ENCODE measurements at regions not wholly inside any gene's neighbourhood (a gene's known extent, or its start where the extent isn't known, plus 50 kb on each side); places are given as distances from the start of the nearest gene placed in this dataset.

GRCh38 chr5:167167191-167167795 is 1124.2 kb upstream of the WWC1 start:
- H3K27me3 ChIP-seq, result no peaks in the 10 kb centered on the region
- no peaks in the 10 kb centered on the region for H3K4me1 ChIP-seq (ENCODE audit: insufficient read depth)
- no peaks in the 10 kb centered on the region for H3K9me2 ChIP-seq (replicated peaks; ENCODE audit: insufficient read depth)
- no peak overlapping the region for H3K27ac ChIP-seq
- no peak for DNase-seq (ENCODE audit: low spot score)
- 56% methylated on average over 8 of the region's 8 CpGs for WGBS (ENCODE audit: low lambda C conversion rate, missing lambda C conversion rate)
- no peak for TF ChIP-seq EZH2 (IDR thresholded peaks at IDR 0.05; ENCODE audit: borderline replicate concordance)
- TF ChIP-seq EZH2phosphoT487 (IDR thresholded peaks at IDR 0.05; ENCODE audit: low read depth, severe bottlenecking, unreplicated experiment), result no peak
- TF ChIP-seq, protein P1, sequence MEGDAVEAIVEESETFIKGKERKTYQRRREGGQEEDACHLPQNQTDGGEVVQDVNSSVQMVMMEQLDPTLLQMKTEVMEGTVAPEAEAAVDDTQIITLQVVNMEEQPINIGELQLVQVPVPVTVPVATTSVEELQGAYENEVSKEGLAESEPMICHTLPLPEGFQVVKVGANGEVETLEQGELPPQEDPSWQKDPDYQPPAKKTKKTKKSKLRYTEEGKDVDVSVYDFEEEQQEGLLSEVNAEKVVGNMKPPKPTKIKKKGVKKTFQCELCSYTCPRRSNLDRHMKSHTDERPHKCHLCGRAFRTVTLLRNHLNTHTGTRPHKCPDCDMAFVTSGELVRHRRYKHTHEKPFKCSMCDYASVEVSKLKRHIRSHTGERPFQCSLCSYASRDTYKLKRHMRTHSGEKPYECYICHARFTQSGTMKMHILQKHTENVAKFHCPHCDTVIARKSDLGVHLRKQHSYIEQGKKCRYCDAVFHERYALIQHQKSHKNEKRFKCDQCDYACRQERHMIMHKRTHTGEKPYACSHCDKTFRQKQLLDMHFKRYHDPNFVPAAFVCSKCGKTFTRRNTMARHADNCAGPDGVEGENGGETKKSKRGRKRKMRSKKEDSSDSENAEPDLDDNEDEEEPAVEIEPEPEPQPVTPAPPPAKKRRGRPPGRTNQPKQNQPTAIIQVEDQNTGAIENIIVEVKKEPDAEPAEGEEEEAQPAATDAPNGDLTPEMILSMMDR (IDR thresholded peaks at IDR 0.05; ENCODE audit: poor library complexity), result no peak
- H3K4me3 ChIP-seq, result no peak overlapping the region
- H3K79me2 ChIP-seq, result no peaks in the 10 kb centered on the region
- no peaks in the 10 kb centered on the region for H3K9me3 ChIP-seq (ENCODE audit: low read depth)
- H4K20me1 ChIP-seq (ENCODE audit: insufficient read depth, poor library complexity, severe bottlenecking), result no peaks in the 10 kb centered on the region
- no peaks in the 10 kb centered on the region for H3K36me3 ChIP-seq (replicated peaks; ENCODE audit: insufficient read depth, low read depth)
- no peak overlapping the region for H3K4me2 ChIP-seq
- H2AFZ ChIP-seq, result no peak overlapping the region

- Histone ChIP-seq H3K4me3 (no peak overlapping the region), H3K27ac (no peak overlapping the region), H3K79me2 (no peaks in the 10 kb centered on the region), H3K4me2 (no peak overlapping the region), H3K27me3 (no peaks in the 10 kb centered on the region), H3K4me1 (ENCODE audit: insufficient read depth) (no peaks in the 10 kb centered on the region), H4K20me1 (ENCODE audit: insufficient read depth, poor library complexity, severe bottlenecking) (no peaks in the 10 kb centered on the region), H3K9me2 (replicated peaks; ENCODE audit: insufficient read depth) (no peaks in the 10 kb centered on the region), H3K9me3 (ENCODE audit: low read depth) (no peaks in the 10 kb centered on the region), H3K36me3 (replicated peaks; ENCODE audit: insufficient read depth, low read depth) (no peaks in the 10 kb centered on the region), H2AFZ (no peak overlapping the region)
- TF ChIP-seq EZH2 (IDR thresholded peaks at IDR 0.05; ENCODE audit: borderline replicate concordance) (no peak), EZH2phosphoT487 (IDR thresholded peaks at IDR 0.05; ENCODE audit: low read depth, severe bottlenecking, unreplicated experiment) (no peak)
- TF ChIP-seq, protein P1 (IDR thresholded peaks at IDR 0.05; ENCODE audit: poor library complexity), result no peak
- no peak for DNase-seq (ENCODE audit: low spot score)
- WGBS (ENCODE audit: low lambda C conversion rate, missing lambda C conversion rate), result 82% methylated on average over 6 of the region's 6 CpGs
Measured at GRCh38 chr5:167168971-167169370, 1122.5 kb upstream of the WWC1 start.

GRCh38 chr5:167171056-167171455 is 1120.4 kb upstream of the WWC1 start:
- DNase-seq (ENCODE audit: low spot score), result no peak
- Histone ChIP-seq H3K9me2 (replicated peaks; ENCODE audit: insufficient read depth) (no peaks in the 10 kb centered on the region), H3K79me2 (no peaks in the 10 kb centered on the region), H3K4me3 (no peak overlapping the region), H3K27me3 (no peaks in the 10 kb centered on the region), H2AFZ (no peak overlapping the region), H4K20me1 (ENCODE audit: insufficient read depth, poor library complexity, severe bottlenecking) (no peaks in the 10 kb centered on the region), H3K27ac (no peak overlapping the region), H3K4me1 (ENCODE audit: insufficient read depth) (no peaks in the 10 kb centered on the region), H3K9me3 (ENCODE audit: low read depth) (no peaks in the 10 kb centered on the region), H3K36me3 (replicated peaks; ENCODE audit: insufficient read depth, low read depth) (no peaks in the 10 kb centered on the region), H3K4me2 (no peak overlapping the region)
- TF ChIP-seq EZH2phosphoT487 (IDR thresholded peaks at IDR 0.05; ENCODE audit: low read depth, severe bottlenecking, unreplicated experiment) (no peak), EZH2 (IDR thresholded peaks at IDR 0.05; ENCODE audit: borderline replicate concordance) (no peak)
- TF ChIP-seq, protein P1 (IDR thresholded peaks at IDR 0.05; ENCODE audit: poor library complexity), result no peak
- WGBS (ENCODE audit: low lambda C conversion rate, missing lambda C conversion rate), result 88% methylated on average over 3 of the region's 3 CpGs

Data from hepatocyte (in vitro differentiated cells).